HepG2 (cell line): ENCODE measurements at regions not wholly inside any gene's neighbourhood (a gene's known extent, or its start where the extent isn't known, plus 50 kb on each side); places are given as distances from the start of the nearest gene placed in this dataset.

Experiments
- CTCF ChIP-seq: sonication (generic); formaldehyde crosslinking; IDR thresholded peaks from 2 replicates; pipeline ENCODE4 v1.5.0; 2020; ENCODE audit warnings: mild to moderate bottlenecking, missing genetic modification reagents, moderate library complexity
- POLR2AphosphoS5 ChIP-seq: IDR thresholded peaks from 2 replicates; pipeline ENCODE4 v1.6.1; 2012; ENCODE audit warnings: low read depth, low read length
- RFX3 ChIP-seq: IDR thresholded peaks from 2 replicates; pipeline ENCODE4 v1.6.1; 2016; ENCODE audit warnings: missing biosample characterization, missing genetic modification reagents
- YY1 ChIP-seq: IDR thresholded peaks from 2 replicates; pipeline ENCODE4 v1.6.1; 2011; ENCODE audit warnings: low read length, low read depth, moderate library complexity, mild to moderate bottlenecking; ENCODE audit not compliant: insufficient read depth, insufficient replicate concordance

DNA sequence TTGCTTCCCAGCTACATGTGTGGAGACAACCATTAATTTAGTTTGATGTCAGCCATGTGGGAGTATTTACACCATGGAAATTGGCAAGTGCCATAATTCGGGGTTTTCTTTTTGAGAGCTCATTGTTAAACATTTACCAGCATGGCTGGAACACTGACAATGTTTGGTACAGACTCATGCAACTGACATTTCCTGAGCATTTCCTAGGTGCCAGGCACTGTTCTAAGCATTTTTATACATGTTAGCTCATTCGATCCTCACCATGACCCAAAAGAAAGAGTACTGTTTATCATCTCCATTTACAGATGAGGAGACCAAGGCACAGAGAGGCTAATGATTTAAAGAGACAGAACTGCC, 86.9 kb downstream of the FOXL1 start:
- no peak for TF ChIP-seq POLR2AphosphoS5
- TF ChIP-seq YY1, result no peak
- TF ChIP-seq RFX3 (CRISPR knock-in tag), result no peak
- TF ChIP-seq CTCF, result no peak
